Effector CD4-positive, alpha-beta T cell (primary cell): ENCODE measurements at regions not wholly inside any gene's neighbourhood (a gene's known extent, or its start where the extent isn't known, plus 50 kb on each side); places are given as distances from the start of the nearest gene placed in this dataset.

Source experiments
- DNase-seq: peaks from one replicate; pipeline ENCODE4 v3.0.0-alpha.2; 2020

DNA sequence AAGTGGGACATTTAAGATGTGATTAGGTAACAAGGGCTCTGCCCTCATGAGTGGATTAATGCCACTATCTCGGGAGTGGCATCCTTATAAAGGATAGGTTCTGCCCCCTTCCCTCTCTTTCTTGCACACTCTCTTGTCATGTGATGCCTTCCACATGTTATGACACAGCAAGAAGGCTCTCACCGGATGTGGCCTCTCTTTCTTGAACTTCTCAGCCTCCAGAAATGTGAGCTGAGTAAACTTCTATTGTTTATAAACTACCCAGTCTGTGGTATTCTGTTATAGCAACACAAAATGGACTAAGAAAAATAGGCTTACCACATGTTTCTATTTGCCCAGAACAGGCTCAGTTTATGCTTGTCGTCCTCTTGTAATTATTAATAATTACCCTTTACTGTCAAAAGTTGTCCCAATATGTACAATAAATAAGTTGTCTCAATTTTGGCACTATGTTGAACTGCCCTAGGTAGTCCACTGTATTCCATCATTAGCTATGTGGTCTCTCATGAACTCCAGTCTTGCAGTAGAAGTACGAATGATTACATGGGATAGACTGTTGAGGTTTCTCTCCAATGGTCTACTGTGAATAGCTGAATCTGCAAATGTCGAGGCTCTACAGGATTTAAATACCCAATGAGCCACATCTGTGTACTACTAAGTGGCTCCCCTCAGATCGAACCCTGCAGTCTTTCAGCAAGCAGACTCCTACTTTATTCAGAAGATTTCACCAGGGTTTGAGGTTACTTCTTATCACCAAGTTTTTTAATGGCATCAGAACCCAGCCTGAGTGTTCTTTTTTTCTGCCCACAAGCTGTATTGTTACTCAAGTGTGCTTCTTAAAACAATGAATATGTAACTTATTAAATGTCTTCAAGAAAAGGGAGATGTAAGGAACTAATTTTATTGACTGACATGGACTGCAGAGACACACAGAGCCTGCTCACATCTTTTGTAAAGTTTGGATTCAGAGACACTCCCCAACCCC lies 102.0 kb upstream of the LEF1 start:
- no peak for DNase-seq

DNA sequence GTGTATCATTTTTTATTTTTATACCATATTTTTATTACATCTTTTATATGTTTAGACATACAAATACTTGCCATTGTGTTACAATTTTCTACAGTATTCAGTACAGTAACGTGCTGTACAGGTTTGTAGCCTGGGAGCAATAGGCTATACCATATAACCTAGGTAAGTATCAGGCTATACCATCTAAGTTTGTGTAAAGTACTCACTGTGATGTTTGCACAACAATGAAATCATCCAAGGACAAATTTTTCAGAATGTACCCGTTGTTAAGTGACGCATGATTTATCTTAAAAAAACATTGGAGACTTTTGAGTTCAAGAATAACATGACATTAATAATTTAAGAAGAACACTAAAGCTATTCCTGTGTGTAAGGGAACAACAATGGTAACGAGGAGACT lies 96.0 kb upstream of the LEF1 start:
- DNase-seq = no peak

DNA sequence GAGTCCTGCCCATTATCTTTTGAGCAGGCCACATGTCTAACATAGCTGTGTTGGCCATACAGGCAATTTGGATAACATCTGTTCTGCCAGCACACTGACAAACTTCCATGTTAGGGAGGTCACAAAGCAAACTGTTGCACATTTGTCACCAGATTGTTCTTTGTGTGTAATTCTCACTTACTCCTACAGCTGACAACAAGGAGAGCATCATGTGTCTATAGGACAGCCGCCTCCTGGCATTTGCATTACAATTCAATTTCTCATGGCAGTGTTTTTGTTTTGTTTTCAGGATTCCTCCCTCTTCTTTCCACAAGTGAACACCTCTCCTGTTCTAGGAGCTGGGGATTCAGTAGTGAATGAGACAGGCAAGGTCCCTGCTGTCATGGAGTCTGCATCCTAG lies 94.3 kb upstream of the LEF1 start:
- no peak for DNase-seq

DNA sequence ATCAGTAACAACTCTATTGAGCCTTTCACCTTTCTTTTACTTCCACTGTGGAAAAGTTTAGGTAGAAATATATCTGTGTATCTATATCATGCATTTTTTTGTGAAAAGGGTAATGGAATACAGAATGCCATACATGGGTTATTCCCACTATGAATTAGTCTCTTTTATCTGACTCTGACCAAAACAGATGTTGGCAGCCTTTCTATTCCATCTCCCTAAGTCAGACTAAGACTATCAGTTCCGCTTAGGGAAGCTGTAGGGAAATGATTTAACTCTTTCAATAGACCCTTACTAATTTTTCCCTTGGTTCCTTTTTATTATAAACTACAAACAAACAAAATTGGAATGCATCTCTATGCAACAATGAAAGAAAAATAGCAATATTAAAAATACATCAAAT lies 92.3 kb upstream of the LEF1 start:
- DNase-seq = no peak

DNA sequence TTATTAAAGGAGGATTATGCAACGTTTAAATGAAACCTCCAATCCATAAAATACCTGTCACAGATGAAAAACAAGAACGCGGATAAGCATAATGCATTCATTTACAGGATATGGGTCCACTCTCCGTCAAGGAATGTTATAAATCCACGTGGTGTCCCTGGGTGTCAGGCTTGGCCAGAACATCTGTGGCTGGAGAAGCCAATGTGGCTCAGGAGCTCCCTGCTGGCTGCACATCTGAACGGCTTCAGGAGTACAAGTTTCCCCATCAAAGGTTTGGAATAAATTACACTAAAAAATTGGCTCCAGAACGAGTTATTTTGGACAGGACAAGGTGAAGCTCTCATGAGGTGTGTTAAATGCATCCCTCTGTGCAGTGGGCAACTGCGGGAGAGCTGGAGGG lies 87.8 kb upstream of the LEF1 start:
- DNase-seq = no peak

DNA sequence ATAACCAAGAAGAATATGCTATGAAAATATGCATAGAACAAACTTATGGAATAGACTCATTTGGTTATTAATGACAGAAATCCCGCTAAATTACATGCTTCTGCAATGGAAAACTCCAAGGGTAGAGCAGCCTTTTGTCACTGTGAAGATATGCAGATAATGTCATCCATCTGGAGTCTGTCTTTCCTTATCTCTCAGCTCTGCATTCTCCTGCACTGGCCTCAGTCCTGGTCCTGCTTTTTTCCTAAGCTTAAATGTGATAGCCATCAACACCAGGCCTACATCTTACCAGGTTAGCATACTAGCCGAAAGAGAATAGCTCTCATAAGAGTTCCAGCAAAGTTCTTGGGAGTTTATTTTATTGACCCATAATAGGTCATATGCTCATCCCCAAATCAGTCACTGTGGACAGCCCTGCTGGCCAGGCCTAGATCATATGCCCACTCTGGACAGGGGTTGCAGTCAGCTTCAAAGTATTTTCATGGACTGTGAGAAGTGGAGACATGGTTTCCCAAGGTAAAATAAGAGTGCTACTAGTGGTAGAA lies 86.5 kb upstream of the LEF1 start:
- no peak for DNase-seq

DNA sequence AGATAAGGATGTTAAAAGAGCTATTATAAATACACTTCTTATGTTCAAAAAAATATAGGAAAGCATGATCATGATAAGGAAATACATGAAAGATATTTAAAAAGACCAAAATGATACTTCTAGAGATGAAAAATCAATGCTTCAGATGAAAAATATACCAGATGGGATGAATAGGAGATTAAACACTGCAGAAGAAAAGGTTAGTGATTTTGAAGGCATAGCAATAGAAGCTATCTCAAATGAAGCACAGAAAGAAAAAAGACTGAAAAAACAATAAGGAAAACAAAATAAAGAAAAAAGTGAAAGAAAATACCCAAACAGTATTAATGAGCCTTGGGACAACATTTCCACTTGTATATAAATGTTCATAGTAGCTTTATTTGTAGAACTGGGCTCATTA lies 80.7 kb upstream of the LEF1 start:
- no peak for DNase-seq

DNA sequence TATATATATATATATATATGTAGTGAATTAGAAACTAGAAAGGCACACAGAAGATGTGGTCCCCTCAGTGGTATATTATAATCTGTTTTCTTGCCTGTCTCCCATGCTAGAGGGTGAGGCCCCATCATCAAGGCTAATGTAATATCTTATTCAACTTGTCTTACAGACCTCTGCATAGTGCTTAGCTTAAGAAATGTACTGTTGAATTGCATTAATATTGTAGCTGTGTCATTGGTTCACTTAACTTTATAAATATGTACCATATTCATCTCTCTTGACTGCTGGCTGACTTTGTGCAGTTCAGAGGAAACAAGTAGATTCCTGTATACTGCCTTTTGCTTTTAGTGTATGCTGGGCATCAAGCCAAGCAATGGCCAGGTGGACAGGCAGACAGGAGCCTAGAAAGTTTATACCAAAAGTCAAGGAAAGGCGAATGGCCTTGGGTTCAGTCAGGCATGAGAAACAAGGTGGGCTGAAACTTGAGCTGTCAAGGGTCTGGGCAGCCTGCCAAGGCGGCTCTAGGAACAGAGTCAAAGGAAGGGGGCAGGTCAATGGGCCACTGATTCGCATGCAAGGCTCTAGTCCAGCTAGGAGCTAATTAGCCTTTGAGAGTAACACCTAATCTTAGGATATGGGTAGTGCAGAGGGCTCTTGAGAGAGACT lies 78.8 kb upstream of the LEF1 start:
- no peak for DNase-seq

DNA sequence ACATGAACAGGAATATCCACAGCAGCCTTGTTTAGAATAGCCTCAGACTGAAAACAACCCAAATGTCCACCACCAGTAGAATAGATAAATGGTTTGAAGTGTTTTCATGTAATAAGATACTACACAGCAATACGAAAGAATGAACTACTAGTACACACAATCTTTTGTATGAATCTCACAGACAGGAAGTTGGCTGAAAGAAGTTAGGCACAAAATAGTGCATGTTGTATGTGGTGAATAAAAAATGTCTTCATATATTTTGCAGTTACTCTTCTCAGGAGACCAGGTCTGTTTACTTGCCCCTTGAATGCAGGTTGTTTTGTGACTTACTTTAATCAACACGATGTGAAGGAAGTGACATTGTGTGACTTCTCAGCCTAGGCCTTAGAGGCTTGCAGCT lies 75.9 kb upstream of the LEF1 start:
- DNase-seq = no peak

DNA sequence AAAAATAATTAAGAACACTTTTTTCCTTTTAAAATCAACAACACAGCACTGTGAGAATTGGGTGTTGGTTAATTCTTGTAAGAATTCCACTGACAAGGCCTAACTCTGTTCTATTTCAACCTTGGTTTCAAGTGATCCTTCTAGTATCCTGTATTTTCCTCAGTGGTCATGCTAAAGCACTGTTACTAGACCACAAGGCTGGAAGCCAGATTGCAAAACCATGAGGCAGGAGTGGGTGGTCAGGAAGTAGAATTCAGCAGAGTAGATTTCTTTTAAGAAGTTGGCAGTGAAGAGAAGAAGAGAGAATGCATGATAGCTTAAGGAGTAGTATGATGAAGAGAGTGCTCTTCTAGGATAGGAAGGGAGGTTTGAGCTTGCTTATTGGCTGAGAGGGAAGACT lies 71.6 kb upstream of the LEF1 start:
- no peak for DNase-seq

DNA sequence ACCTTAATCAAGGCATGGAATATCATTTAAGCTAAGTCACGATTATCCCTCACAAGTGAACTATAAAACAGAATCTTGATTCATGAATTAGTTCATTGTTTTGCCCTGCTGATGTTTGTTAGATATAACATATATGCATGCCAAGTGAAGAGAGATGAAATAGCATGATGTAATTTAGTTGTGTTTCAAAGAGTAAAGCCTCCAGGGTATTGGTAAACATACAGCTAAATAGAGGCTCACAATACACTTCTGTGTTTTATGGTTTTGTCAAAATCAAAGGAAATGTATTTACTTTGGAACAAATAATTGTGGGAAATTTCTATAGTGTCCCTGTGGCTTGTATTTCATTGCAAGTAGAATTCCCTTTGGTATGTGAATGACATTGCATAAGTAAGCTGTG lies 69.0 kb upstream of the LEF1 start:
- DNase-seq = no peak

DNA sequence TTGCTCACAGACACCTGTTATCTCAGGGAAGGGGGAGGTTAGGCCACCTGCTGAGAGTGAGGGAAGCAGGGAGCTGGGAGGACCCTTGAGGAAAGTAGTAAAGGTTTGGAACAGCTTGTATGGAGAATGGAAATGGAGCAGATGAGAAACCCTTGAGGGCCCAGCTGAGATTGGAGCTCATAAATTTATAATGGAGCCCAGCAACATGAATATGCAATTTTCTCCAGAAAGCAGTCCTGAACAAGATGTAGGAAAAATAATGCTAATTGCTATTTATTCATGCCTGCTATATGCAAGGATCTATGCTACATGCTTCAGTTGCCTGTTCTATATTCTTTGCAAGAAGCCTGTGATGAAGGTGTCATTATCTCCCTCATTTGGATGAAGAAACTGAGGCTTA lies 67.5 kb upstream of the LEF1 start:
- DNase-seq = no peak

DNA sequence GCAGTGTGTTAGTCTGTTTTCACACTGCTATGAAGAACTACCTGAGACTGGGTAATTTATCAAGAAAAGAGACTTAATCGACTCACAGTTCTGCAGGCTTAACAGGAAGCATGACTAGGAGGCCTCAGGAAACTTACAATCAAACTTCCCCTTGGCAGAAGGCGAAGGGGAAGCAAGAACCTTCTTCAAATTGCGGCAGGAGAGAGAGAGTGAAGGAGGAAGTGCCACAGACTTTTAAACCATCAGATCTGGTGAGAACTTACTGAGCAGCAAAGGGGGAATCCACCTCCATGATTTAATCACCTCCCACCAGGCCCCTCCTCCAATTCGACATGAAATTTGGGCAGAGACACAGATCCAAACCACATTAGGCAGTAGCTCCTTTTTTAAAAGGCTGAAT lies 59.2 kb upstream of the LEF1 start:
- DNase-seq = no peak

DNA sequence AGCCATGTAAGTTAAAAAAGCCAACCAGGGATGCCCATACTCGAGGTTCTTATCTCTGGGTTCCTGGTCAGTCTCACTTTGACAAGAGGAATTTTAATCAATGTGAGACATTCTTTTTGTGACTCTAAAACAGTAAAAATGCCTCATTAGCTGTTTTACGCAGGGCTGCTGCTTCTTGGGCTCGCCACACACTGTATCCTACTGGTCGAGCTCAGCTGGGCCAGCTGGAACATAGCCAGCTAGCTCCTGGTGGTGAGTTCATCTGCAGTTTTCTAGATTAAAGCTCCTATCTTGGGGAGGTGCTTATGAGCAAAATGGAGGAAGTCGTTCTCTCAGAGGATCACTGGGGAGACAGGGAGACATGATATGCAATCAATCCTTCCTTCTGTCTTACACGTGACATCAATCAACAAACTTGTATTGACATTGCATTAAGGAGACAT lies 55.9 kb upstream of the LEF1 start:
- DNase-seq = no peak

DNA sequence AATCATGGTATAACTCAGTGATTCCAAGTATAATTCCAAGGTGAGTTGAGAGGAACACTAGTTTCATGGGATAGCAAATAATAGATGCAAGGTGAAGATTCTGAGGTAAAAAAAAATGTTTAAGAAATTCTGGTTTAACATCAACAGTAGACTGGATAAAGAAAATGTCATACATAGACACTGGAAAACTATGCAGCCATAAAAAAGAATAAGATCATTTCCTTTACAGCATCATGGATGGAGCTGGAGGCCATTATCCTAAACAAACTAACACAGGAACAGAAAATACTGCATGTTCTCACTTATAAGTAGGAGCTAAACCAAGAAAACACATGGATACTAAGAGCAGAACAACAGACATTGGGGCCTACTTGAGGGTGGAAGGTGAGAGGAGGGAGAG lies 54.6 kb upstream of the LEF1 start:
- no peak for DNase-seq

DNA sequence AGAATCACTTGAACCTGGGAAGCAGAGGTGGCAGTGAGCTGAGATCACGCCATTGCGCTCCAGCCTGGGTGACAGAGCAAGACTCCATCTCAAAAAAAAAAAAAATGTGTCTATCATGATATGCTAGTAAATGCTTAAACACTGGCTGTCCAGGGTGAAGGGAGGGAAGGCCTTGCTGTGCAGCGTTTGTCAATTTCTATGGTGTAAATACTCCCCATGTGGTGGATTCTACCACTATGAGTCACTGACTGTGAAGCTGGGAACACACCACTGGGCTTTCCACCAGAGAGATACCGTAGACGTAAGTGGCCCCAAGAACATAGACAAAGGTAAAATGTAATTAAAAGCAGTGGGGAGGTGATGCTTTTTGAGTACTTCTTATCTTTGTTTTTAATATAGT lies 51.3 kb upstream of the LEF1 start:
- DNase-seq = no peak
